NB4 (cell line): ENCODE measurements at regions not wholly inside any gene's neighbourhood (a gene's known extent, or its start where the extent isn't known, plus 50 kb on each side); places are given as distances from the start of the nearest gene placed in this dataset.

Experiments
- POLR2A ChIP-seq: IDR thresholded peaks from 2 replicates; pipeline ENCODE4 v1.6.1; 2011; ENCODE audit warnings: mild to moderate bottlenecking; ENCODE audit not compliant: insufficient read length; ENCODE audit errors: extremely low read depth
- TF ChIP-seq, protein P1 (sequence below): IDR thresholded peaks from one replicate; pipeline ENCODE4 v1.5.1; 2012; ENCODE audit warnings: low read depth, low read length
- TF ChIP-seq, protein P2 (sequence below): IDR thresholded peaks from 2 replicates; pipeline ENCODE4 v1.6.1; 2011; ENCODE audit warnings: low read depth, low read length

DNA sequence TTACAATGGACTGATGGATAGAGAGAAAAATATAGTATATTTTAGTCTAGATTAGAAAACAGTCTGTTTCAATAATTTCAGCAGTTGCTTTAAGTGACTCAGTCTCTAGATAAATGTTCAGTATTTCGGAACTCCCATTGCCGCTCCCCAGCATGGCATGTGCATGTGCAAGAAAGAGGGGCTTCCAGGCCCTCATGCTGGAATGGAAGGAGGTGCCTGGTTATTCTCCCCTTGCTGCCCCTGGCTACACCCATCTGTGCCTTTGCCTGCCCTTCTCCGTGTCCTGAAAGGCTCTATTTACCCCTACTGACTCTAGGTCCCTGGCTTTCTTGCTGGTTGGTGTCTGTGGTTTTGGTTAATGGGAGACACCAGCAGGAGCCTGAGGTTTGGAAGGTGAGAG is 115.7 kb upstream of the IFNGR1 start:
- TF ChIP-seq, protein P1, sequence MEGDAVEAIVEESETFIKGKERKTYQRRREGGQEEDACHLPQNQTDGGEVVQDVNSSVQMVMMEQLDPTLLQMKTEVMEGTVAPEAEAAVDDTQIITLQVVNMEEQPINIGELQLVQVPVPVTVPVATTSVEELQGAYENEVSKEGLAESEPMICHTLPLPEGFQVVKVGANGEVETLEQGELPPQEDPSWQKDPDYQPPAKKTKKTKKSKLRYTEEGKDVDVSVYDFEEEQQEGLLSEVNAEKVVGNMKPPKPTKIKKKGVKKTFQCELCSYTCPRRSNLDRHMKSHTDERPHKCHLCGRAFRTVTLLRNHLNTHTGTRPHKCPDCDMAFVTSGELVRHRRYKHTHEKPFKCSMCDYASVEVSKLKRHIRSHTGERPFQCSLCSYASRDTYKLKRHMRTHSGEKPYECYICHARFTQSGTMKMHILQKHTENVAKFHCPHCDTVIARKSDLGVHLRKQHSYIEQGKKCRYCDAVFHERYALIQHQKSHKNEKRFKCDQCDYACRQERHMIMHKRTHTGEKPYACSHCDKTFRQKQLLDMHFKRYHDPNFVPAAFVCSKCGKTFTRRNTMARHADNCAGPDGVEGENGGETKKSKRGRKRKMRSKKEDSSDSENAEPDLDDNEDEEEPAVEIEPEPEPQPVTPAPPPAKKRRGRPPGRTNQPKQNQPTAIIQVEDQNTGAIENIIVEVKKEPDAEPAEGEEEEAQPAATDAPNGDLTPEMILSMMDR, result no peak
- no peak for TF ChIP-seq POLR2A
- TF ChIP-seq, protein P2, sequence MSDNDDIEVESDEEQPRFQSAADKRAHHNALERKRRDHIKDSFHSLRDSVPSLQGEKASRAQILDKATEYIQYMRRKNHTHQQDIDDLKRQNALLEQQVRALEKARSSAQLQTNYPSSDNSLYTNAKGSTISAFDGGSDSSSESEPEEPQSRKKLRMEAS, result no peak
